Cardiac septum (tissue), 1 donor: ENCODE measurements at regions not wholly inside any gene's neighbourhood (a gene's known extent, or its start where the extent isn't known, plus 50 kb on each side); places are given as distances from the start of the nearest gene placed in this dataset.
"Not testable (repeated sequence)": the region's sequence is repeated elsewhere in the genome, so short reads cannot be mapped to it uniquely, and the experiment has no call there.

Experiments used
- DNase-seq: peaks from one replicate; pipeline ENCODE4 v3.0.0-alpha.2; 2020; ENCODE audit warnings: low spot score
- intact Hi-C: fragments of 100-400 bp; cut with DNase I; formaldehyde crosslinking; loops from one replicate; pipeline ENCODE4 v1.14.0; 2022
- donor health status: DM: no; HTN: no; CAD: no.

DNA sequence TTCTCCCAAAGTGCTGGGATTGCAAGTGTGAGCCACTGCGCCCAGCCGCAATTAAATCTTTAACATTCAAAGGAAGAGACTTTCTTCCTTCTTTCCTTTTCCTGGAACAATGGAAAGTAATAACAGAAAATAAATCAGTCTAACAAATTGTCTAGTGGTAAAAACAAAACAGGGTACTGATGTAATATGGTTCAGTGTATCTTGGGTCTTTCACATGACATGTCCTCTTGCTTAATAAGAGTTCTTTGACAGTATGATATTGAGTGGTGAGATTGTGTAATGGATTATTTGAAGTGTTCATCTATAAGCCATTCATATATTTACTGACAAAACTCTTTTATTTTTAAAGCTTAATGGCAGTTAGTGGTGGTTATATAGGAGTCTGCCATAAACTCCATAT, 256.6 kb downstream of the SPRY1 start:
- intact Hi-C loops: loop anchor here (10.0 kb wide), 1 partner anchor 88 kb away; no protein-coding TSS in a partner anchor
- DNase-seq: no peak

DNA sequence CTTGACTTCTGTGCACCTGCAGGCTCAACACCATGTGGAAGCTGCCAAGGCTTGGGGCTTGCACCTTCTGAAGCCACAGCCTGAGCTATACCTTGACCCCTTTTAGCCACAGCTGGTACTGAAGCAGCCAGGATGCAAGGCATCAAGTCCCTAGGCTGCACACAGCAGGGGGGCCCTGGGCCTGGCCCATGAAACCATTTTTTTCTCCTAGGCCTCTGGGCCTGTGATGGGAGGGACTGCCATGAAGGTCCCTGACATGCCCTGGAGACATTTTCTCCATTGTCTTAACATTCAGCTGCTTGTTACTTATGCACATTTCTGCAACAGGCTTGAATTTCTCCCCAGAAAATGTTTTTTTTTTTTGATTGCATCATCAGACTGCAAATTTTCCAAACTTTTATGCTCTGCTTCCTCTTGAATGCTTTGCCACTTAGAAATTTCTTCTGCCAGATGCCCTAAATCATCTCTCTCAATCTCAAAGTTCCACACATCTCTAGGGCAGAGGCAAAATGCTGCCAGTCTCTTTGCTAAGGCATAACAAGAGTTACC, 260.2 kb downstream of the SPRY1 start:
- not testable (repeated sequence) for DNase-seq
- intact Hi-C loops: loop anchor here (5.0 to 10.0 kb wide), 2 partner anchors 92 to 260 kb away; partner anchors contain the start of gene SPRY1

DNA sequence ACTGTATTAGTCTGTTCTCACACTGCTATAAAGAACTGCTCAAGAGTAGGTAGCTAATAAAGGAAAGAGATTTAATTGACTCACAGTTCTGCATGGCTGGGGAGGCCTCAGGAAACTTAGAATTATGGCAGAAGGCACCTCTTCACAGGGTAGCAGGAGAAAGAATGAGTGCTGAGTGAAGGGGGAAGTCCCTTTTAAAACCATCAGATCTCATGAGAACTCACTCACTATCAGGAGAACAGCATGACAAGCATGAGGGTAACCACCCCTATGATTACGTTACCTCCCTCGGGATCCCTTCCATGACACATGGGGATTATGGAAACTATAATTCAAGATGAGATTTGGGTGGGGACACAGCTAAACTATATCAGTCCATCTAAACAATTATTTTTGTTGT, 261.0 kb downstream of the SPRY1 start:
- intact Hi-C loops: loop anchor here (5.0 to 10.0 kb wide), 2 partner anchors 93 to 260 kb away; partner anchors contain the start of gene SPRY1
- DNase-seq: not testable (repeated sequence)

DNA sequence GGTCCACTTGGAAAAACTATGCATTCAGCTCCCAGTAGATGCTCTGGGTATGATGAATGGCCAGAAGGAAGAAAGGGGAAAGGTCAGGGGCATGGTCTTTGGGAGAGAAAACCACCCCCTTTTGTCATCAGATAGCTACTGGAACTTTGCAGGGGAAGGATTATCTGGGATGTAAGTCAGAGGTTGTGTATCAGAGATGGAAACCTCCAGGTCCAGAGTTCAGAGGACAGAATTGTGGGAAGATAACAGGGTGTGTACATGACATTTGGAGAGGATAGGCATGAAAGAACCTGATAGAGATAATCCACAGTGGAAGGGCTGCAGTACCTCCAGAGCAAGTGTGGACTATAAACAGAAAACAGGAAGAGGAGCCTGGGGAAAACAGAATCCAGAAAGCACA, 262.7 kb downstream of the SPRY1 start:
- intact Hi-C loops: loop anchor here (5.0 to 10.0 kb wide), 2 partner anchors 94 to 262 kb away; partner anchors contain the start of gene SPRY1
- DNase-seq: no peak

DNA sequence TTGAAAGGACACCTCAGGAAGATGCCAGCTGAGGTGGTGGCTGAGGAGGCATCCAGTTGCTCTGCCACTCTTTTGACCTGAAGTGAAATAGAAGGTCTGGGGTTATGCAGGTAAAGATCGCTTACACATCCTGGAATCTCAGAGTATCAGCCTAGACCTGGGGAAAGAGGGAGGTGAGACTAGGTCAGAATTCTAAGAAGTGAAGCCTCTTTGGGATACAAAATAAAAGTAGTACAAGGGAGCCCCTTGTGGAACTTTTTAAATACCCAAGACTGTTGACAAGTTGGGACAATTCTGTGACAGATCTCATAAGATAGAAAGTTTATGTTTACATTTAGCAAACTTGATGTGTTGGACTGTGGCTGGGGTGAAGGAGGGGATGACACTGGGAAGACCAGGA, 263.1 kb downstream of the SPRY1 start:
- intact Hi-C loops: loop anchor here (5.0 to 10.0 kb wide), 3 partner anchors 95 to 545 kb away; partner anchors contain the start of gene SPRY1
- no peak for DNase-seq

DNA sequence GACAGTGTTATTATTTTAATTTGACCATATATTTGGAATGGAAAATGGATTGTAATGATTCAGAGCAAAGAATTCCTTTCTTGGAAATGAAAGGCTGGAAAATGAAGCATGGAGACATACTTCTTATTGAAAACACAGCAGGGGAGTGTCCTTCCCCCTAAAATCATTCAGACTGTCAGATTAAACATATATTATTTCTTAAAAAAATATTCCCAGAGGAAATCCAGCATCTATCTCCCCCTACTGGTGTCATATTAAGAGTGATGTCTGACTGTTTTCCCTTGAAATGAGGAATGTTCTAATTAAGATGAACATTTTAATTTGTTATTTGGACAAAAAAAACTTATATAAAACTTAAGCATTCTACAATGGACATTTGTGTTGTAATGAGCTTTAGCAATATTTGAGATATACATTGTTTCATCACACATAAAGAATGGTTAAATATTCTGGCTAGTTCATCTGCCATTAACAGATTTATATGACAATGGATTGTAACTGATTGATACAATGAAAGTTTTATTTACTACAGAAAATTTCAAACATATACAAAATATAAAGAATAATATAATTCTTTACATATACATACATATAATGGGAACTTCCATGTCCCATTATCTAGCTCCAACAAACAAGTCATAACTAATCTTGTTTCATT, 264.6 kb downstream of the SPRY1 start:
- DNase-seq: no peak
- intact Hi-C loops: loop anchor here (10.0 kb wide), 1 partner anchor 546 kb away; no protein-coding TSS in a partner anchor

DNA sequence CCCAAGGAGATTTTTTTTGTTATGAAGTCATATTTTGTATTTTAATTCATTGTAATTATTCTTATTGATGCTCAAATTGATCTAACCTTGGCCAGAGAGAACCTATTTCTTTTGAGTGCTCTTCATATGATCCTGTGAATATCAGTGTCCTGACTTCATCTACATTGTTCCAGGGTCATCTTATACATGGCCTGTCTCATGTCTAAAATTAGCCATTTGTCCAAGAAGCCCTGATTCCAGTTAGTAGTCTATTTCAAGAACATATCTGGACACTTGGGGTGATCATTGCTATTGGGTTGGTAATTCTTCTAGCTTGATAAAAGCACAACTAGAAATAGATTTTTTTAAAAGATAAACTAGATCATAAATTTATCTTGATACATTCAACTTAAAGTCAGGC, 266.2 kb downstream of the SPRY1 start:
- intact Hi-C loops: loop anchor here (10.0 kb wide), 1 partner anchor 548 kb away; no protein-coding TSS in a partner anchor
- DNase-seq: no peak

DNA sequence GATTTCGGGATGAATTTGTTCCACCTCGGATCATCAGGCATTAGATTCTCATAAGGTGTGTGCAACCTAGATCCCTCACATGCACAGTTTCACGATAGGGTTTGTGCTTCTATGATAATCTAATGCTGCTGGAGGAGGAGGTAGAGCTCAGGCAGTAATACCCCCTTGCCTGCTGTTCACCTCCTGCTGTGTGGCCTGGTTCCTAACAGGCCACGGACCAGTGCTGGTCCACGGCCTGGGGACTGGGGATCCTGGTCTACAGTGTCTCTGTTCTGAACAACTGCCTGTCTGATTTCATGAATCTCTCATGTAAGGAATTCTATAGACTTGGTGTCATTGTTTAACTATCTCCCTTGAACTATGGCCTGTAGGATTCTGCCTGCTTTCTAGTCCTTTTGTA, 269.9 kb downstream of the SPRY1 start:
- no peak for DNase-seq
- intact Hi-C loops: loop anchor here (10.0 kb wide), 1 partner anchor 552 kb away; no protein-coding TSS in a partner anchor

DNA sequence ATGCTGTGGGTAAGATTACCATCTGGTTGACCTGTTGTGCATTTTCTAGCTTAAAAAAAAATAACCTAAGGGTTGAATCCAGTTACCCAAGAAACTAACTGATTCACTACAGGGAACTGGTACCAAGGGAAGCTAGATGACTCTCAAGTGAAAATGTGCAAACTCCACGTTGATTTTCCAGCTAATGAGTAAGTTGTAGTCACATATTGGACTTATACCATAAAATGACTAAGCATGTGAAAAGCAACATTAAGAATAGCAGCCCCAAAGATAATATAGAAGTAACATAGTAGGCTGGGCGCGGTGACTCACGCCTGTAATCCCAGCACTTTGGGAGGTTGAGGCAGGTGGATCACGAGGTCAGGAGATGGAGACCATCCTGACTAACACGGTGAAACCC, 270.9 kb downstream of the SPRY1 start:
- DNase-seq: no peak
- intact Hi-C loops: loop anchor here (10.0 kb wide), 1 partner anchor 553 kb away; no protein-coding TSS in a partner anchor

DNA sequence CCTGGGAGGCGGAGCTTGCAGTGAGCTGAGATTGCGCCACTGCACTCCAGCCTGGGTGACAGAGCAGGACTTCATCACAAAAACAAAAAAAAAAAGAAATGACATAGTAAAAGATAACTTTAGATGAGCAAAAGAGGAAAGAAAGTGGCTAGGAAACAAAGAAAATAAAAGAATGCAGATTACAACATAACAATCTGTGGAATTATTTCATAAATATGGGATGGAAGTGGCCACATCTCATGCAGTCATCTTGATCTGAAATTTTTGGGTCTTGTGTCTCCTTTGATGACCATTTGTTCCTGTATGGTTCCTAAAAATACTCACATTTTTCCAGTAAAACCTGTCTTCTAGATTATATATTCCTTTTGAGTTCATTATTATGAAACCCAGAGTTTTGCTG, 271.4 kb downstream of the SPRY1 start:
- DNase-seq: no peak
- intact Hi-C loops: loop anchor here (10.0 kb wide), 1 partner anchor 553 kb away; no protein-coding TSS in a partner anchor

DNA sequence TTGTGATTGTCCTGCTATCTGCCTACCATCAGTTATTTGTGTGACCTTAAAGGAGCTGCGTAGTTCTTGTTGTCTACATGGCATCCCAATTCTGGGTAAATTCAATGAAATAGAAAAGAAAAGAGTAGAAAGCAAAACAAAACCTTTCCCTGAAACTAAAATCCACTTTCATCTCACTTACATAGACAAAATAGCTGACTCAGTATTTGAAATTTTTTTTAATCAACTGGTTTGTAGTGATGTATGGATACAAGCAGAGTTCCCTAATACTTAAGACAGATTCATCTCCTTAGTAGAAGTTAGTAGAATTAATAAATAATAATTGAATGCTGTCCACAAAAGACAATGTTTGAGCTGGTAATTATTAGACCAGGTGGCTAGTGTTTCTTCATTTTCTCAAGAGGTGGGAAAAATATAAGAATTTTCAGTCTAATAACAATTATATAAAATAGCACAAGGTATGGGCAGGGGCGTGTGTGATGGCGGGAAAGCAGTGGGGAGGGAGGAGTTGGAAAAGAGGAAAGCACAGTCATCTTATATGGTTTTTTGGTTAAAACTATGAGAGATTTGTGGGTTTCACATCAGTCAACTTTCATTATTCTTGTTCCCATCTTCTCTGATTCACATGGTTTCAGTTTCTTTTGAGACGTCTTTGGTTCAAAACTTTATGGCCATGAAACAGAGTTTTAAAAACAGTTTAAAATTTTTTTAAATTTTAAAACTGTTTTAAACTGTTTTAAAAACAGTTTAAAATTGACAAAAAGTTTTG, 275.2 kb downstream of the SPRY1 start:
- DNase-seq: no peak
- intact Hi-C loops: loop anchor here (10.0 kb wide), 1 partner anchor 73 kb away; no protein-coding TSS in a partner anchor

DNA sequence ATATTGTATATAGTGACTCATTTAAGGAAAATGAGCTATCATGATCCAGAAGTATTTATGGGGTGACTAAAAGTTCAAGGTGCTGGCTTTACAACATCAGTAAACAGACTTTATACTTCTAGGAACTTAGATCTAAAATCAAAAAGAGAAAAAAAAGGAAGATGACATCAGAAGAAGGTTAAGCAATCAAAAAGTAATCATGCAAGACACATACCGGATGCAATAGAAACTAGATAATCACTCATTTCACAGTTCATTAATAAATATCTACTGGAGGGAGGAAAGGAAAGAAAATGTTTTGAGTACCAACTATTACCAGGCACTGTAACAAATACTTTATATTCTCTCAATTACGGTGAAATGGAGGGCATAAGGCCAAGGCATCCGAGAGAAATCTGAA, 276.4 kb downstream of the SPRY1 start:
- intact Hi-C loops: loop anchor here (10.0 kb wide), 1 partner anchor 72 kb away; no protein-coding TSS in a partner anchor

DNA sequence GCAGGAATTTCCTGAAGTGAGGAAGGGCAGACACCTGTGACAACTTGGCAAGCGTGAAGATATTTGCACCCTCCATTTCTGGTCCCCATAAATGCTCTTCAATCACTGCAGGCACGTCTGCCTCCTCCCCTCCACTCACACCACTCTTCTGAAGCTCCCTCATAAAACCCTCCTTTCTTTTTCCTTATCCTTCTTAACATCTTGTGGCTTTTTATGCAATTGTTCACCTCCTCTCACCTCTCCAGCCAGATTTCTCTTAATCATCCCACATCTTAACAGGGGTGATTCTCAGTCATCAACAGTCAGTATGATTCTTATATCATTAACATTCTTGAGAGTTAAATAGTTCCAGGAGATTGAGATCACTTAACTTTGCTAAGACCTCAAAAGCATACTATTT, 277.4 kb downstream of the SPRY1 start:
- intact Hi-C loops: loop anchor here (10.0 kb wide), 1 partner anchor 71 kb away; no protein-coding TSS in a partner anchor
- no peak for DNase-seq

More for the DNA sequence above, 276.4 kb downstream of the SPRY1 start:
- DNase-seq: no peak

DNA sequence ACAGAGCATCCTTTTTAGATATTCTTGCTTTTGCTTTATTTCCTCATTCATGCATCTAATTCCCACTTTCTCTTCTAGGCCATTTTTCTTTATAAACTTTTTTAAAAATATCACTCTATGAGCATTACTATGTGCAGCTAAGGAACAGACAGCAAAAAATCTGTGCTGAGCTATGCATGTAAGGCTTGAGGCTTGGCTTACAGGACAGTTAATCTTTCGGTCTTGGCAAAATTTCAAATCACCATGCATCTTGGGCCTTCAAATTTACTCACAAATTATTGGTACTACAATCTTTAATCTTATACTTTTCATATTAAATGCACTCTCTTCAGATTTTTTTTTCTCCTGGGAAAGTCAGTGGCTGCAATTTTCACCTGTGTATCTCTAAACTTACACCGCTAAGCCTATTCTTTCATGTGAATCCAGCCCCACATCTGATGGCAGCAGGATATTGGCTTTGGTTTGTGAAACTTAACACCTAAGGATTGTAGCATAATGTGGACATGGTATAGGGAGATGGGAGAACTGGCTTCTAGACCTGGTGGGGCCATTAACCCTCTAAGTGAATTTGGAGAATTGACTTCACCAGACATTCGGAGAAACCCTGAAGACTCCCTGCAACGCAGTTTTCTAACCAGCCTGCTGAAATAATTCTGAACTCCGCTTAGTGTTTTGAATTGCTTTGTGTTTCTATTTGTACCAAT, 278.3 kb downstream of the SPRY1 start:
- intact Hi-C loops: loop anchor here (10.0 kb wide), 1 partner anchor 70 kb away; no protein-coding TSS in a partner anchor
- no peak for DNase-seq

DNA sequence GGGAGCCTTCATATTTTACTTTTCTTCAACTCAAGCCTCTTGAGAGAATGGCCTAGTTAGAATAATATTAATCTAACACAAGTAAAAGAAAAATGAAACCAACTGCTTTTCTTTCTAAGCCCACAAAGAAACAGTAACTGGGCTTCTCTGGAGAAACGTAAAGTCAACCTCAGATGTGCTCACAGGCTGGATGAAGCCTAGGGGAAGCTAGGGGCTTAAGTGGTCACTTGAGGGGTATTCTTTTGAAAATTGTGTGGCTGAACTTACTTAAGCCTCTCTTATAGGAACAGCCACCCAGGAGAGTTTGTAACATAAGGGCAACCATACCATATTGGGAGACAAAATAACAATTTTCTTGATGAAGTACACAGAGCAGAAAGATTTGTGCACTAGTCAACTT, 279.0 kb downstream of the SPRY1 start:
- intact Hi-C loops: loop anchor here (10.0 kb wide), 1 partner anchor 69 kb away; no protein-coding TSS in a partner anchor
- DNase-seq: no peak

DNA sequence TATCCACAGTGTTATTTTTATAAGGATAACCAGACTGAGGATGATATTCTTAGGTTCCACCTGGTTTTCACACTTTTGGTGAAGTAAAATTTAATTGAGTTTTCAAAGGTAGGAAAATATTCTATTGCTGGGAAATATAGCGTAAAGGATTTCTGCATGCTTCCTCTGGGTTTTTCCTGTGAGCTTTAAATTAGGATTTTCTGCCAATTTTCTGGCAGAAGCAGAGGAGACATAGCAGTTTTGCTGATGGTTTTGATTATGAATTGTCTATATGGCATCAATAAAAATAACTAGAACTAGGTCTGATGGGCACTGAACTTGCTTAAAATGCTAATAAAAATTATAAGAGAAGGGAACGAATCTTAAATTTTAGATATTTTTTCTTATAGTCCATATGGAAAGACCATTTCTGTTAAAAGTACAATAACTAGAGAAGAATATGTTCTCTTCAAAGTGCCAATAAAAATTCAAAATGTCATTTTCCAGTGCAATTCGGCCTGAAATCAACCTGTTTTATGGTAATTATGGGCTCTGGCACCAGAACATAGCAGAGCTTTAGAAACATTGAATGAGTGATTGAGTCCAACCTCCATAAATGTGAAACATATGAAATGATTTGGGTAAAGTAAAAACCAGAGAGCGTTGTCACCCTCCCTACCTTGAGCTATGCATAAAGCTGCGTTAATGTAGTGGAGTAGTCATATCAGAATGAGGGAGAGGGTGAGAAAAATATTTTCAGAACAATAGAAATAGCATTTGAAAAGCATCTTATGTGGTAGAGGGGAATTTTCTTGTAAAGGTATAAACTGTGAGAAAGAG, 279.7 kb downstream of the SPRY1 start:
- DNase-seq: no peak
- intact Hi-C loops: loop anchor here (10.0 kb wide), 1 partner anchor 69 kb away; no protein-coding TSS in a partner anchor

DNA sequence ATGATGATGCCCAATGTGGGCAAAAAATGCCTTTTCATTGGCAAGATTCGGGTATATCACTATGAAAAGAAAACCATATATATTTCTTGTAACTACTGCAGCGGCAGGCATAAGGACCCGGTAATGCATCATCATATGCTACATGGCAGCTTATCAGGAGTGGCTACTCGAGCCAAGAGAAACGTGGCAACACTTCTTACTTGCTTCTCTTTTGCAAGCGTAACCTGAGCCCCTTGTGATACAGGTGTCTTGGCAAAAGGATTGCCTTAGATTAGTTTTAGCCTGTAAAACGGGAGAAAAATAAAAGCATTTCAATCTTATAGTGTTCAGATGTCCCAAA, 280.3 kb downstream of the SPRY1 start:
- no peak for DNase-seq
- intact Hi-C loops: loop anchor here (10.0 kb wide), 1 partner anchor 68 kb away; no protein-coding TSS in a partner anchor

DNA sequence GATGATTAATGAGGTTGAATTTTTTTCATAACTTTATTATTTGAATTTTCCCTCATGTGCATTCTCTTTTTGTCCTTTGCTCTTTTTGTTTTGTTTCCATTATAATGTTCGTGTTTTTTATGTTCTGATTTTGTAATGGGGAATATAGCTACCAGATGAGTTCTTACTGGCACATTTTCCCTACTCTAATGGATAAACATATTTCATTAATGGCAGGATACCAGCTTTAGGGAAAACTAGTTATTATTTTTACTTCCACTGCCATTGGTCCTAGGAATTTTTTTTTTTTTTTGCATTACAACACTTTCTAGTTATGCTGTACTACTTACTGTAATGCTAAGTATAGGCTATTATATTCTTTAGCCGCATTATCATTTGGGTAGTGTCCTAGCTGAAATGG, 286.3 kb downstream of the SPRY1 start:
- DNase-seq: no peak
- intact Hi-C loops: no loop called here
